T-helper 2 cell treated with Interferon-gamma antibody and Interleukin-4, amounts not matched to agents 5 μg/mL and 100 μg/mL, for 36 hours (primary cell): ENCODE measurements at regions not wholly inside any gene's neighbourhood (a gene's known extent, or its start where the extent isn't known, plus 50 kb on each side); places are given as distances from the start of the nearest gene placed in this dataset.

Source experiments
- DNase-seq: peaks from one replicate; pipeline ENCODE4 v3.0.0; 2021; ENCODE audit warnings: low spot score
- H3K27ac Mint-ChIP-seq: one replicate; pipeline ENCODE4 v1.8.0; 2021; ENCODE audit warnings: mild to moderate bottlenecking, mixed read lengths
- H3K27me3 Mint-ChIP-seq: one replicate; pipeline ENCODE4 v1.8.0; 2021; ENCODE audit warnings: low read depth, mixed read lengths
- H3K36me3 Mint-ChIP-seq: one replicate; pipeline ENCODE4 v1.8.0; 2021; ENCODE audit warnings: low read depth, mixed read lengths
- H3K4me1 Mint-ChIP-seq: one replicate; pipeline ENCODE4 v1.8.0; 2021; ENCODE audit warnings: low read depth, mixed read lengths
- H3K4me3 Mint-ChIP-seq: one replicate; pipeline ENCODE4 v1.8.0; 2022; ENCODE audit warnings: mild to moderate bottlenecking, moderate library complexity, mixed read lengths
- H3K9me3 Mint-ChIP-seq: one replicate; pipeline ENCODE4 v1.8.0; 2021; ENCODE audit warnings: mixed read lengths

DNA sequence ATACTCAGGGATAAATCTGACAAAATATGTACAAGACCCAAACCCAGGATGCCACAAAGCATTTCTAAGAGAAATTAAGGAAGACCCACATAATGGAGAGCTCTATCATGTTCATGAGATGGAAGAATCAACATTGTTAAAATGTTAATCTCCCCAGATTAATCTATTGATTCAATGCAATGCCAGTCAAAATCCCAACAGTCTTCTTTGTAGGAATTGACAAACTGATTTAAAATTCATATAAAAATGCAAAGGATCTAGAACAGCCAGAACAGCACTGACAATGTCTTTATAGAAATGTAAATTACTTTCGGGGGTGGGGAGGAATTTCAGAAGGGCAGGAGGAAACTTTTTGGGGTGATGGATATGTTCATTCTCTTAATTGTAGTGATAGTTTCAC, 281.6 kb upstream of the SEMA6A start:
- H3K27me3 Mint-ChIP-seq = no peaks in the 10 kb centered on the region
- DNase-seq = no peak
- H3K27ac Mint-ChIP-seq = no peak overlapping the region
- H3K36me3 Mint-ChIP-seq = no peaks in the 10 kb centered on the region
- H3K4me1 Mint-ChIP-seq = no peaks in the 10 kb centered on the region
- no peak overlapping the region for H3K4me3 Mint-ChIP-seq
- no peaks in the 10 kb centered on the region for H3K9me3 Mint-ChIP-seq

DNA sequence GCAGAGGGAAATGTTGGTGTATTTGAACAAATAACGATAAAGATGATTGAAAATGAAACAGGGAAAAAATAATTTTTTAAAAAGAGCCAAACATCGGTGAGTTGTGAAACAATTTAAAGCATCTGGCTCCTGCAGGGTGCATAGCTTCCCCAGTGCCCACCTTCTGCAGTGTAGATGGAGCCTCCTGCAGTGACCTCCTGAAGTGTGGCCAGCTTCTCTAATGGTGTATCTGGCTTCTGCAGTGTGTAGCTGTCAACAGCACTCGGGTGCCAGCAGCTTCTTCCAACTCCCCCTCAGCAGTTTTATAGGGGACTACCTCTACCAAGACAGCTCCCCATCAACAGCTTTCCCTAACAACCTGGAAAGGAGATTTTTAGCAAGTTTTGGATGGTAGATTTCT, 279.4 kb upstream of the SEMA6A start:
- no peak for DNase-seq
- Mint-ChIP-seq H3K27ac (no peak overlapping the region), H3K36me3 (no peaks in the 10 kb centered on the region), H3K4me1 (no peaks in the 10 kb centered on the region), H3K9me3 (no peaks in the 10 kb centered on the region), H3K4me3 (no peak overlapping the region), H3K27me3 (no peaks in the 10 kb centered on the region)

DNA sequence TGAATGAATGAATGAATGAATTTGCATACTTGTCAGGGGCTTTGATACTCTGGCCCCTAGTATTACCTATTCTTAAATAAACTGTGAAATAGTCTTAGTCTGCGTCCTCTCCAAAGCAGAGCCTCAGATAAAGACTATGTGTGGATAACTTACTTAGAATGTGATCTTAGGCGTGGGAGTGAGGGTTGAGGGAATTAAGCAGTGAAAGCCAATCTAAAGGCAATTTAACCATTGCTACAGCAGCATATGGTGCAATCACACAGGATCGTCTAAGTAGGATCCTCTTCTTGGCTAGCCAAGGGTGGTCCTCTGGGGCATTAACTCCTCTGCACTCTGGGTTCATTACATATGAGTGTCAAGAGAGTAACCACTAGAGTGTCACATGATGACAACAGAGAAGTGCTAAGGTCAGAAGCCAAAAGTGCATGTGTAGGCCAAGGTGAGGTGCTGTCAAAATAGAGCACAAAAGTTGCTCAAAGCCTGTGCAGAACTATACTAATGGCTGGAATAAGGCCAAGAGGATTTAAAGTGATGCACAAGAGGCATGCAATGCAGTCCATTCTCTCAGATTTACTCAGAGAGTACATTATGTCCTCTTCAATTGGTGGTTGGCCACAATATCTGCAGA, 274.4 kb upstream of the SEMA6A start:
- no peak overlapping the region for H3K4me3 Mint-ChIP-seq
- no peak for DNase-seq
- no peaks in the 10 kb centered on the region for H3K4me1 Mint-ChIP-seq
- H3K27ac Mint-ChIP-seq = no peak overlapping the region
- H3K27me3 Mint-ChIP-seq = no peaks in the 10 kb centered on the region
- no peaks in the 10 kb centered on the region for H3K36me3 Mint-ChIP-seq
- H3K9me3 Mint-ChIP-seq = peaks cover 4% of the 10 kb centered on the region

DNA sequence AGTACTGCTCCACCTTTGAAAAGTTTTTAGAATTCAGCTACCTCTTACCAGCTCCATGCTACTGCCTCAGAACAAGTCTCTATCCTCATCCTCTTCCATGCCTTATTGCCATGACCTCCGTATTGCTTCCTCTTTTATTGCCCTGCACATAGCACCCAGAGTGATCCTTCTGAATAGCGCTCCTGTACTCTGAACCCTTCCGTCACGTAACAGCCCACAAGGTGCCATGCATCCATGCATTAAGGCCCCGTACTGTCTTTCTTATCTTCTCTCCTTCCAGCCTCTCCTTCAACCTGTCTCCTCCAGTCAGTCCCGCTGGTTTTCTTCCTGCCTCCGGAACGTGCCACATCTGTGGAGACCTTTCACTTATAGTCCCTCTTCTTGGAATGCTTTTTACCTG, 273.3 kb upstream of the SEMA6A start:
- Mint-ChIP-seq H3K36me3 (no peaks in the 10 kb centered on the region), H3K4me3 (no peak overlapping the region), H3K27me3 (no peaks in the 10 kb centered on the region), H3K9me3 (peaks cover 4% of the 10 kb centered on the region), H3K27ac (no peak overlapping the region), H3K4me1 (no peaks in the 10 kb centered on the region)
- DNase-seq = no peak

- Mint-ChIP-seq H3K27ac (no peak overlapping the region), H3K27me3 (no peaks in the 10 kb centered on the region), H3K9me3 (peaks cover 4% of the 10 kb centered on the region), H3K4me3 (no peak overlapping the region), H3K4me1 (no peaks in the 10 kb centered on the region), H3K36me3 (no peaks in the 10 kb centered on the region)
- no peak for DNase-seq
Observed at GRCh38 chr5:116844015-116844414, 269.4 kb upstream of the SEMA6A start.

DNA sequence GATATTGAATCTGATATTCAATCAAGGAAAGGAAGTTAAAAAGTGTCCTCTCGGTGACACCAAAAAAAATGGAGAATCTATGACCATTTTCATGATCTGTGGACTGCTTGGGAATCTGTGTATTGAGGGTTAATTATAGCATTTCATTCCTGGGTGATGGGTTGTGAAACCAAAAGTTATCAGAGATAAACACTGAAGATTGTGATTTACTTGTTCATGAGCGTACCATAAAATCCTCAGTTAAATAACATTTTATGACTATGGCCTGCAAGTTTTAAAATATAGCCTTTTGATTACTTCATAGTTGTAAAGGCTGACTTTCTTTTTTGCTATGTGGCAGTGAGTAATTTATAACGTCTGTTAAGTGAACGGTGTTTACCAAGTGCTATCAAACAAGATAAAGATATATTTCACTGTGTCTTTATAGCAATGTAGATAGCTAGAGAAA, 267.9 kb upstream of the SEMA6A start:
- Mint-ChIP-seq H3K4me1 (no peaks in the 10 kb centered on the region), H3K4me3 (no peak overlapping the region), H3K36me3 (no peaks in the 10 kb centered on the region), H3K9me3 (no peaks in the 10 kb centered on the region), H3K27ac (no peak overlapping the region), H3K27me3 (no peaks in the 10 kb centered on the region)
- no peak for DNase-seq

- Mint-ChIP-seq H3K36me3 (no peaks in the 10 kb centered on the region), H3K27me3 (no peaks in the 10 kb centered on the region), H3K27ac (no peak overlapping the region), H3K4me3 (no peak overlapping the region), H3K4me1 (no peaks in the 10 kb centered on the region), H3K9me3 (no peaks in the 10 kb centered on the region)
- no peak for DNase-seq
Observed at GRCh38 chr5:116841734-116842133, 267.1 kb upstream of the SEMA6A start.

DNA sequence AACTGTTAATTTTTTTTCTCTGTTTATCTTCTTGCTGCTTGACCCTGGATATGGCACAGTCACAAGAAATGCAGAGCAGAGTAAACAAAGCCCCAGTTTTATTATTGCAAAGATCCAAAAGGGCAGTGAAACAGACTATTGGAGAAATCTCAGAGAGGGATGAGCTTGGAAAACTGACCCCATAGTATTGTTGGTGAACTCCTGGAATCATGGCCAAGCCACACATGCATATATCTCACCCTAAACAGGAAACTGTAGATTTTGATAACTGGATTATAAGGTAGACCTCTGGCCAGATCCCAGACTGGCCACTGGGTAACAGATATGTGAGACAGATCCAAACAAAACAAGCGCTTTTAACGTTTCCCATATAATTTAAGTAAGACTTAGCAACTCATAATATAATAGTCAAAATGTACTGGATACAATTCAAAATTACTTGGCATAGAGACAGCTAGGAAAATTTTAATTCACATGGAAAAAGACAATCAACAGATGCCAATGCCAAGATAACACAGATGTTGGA, 263.5 kb upstream of the SEMA6A start:
- H3K36me3 Mint-ChIP-seq = no peaks in the 10 kb centered on the region
- no peak overlapping the region for H3K4me3 Mint-ChIP-seq
- H3K4me1 Mint-ChIP-seq = no peaks in the 10 kb centered on the region
- H3K27ac Mint-ChIP-seq = no peak overlapping the region
- no peak for DNase-seq
- no peaks in the 10 kb centered on the region for H3K27me3 Mint-ChIP-seq
- H3K9me3 Mint-ChIP-seq = no peaks in the 10 kb centered on the region

DNA sequence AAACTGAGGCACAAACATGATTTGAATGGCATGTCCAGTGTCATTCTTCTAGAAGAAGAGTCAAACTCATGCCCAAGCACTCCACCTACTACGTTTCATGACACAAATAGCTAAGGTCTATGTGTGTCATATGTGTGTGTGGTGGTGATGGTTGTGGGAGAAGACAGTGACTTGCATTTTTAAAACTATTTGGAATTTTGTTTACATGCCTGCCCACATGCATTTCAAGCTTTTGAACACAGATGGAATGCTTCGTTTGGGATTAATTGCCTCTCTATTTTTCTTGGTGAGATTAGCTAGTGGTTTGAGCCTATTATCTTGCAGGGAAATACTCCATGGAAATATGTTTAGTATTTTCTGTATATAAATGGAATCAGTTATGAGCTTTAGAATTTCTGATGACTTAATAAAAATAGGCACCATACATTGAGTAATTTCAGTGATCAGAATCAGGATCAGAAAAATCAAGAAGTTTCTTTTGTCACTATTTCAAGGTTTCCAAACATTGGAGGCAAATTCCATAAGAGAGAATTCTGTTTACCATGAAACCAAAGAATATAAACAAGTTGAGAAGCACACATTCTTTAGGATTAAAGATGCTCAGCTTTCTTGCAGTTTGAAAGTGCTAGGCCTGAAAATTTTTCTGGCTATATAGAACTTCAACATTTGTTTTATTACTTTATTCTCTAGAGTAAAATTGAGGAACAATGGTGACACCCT, 260.3 kb upstream of the SEMA6A start:
- no peak overlapping the region for H3K27ac Mint-ChIP-seq
- H3K36me3 Mint-ChIP-seq = no peaks in the 10 kb centered on the region
- no peaks in the 10 kb centered on the region for H3K4me1 Mint-ChIP-seq
- no peaks in the 10 kb centered on the region for H3K9me3 Mint-ChIP-seq
- H3K4me3 Mint-ChIP-seq = no peak overlapping the region
- no peak for DNase-seq
- H3K27me3 Mint-ChIP-seq = no peaks in the 10 kb centered on the region

- DNase-seq = no peak
Observed at GRCh38 chr5:116830079-116830478, 255.5 kb upstream of the SEMA6A start.

GRCh38 chr5:116827078-116827477, 252.5 kb upstream of the SEMA6A start:
- no peak overlapping the region for H3K27ac Mint-ChIP-seq
- no peaks in the 10 kb centered on the region for H3K27me3 Mint-ChIP-seq
- no peaks in the 10 kb centered on the region for H3K9me3 Mint-ChIP-seq
- DNase-seq = no peak
- no peak overlapping the region for H3K4me3 Mint-ChIP-seq
- H3K4me1 Mint-ChIP-seq = no peaks in the 10 kb centered on the region
- no peaks in the 10 kb centered on the region for H3K36me3 Mint-ChIP-seq

More at GRCh38 chr5:116830079-116830478, 255.5 kb upstream of the SEMA6A start:
- H3K27ac Mint-ChIP-seq = no peak overlapping the region
- H3K4me1 Mint-ChIP-seq = no peaks in the 10 kb centered on the region
- H3K4me3 Mint-ChIP-seq = no peak overlapping the region
- no peaks in the 10 kb centered on the region for H3K36me3 Mint-ChIP-seq
- no peaks in the 10 kb centered on the region for H3K9me3 Mint-ChIP-seq
- H3K27me3 Mint-ChIP-seq = no peaks in the 10 kb centered on the region

DNA sequence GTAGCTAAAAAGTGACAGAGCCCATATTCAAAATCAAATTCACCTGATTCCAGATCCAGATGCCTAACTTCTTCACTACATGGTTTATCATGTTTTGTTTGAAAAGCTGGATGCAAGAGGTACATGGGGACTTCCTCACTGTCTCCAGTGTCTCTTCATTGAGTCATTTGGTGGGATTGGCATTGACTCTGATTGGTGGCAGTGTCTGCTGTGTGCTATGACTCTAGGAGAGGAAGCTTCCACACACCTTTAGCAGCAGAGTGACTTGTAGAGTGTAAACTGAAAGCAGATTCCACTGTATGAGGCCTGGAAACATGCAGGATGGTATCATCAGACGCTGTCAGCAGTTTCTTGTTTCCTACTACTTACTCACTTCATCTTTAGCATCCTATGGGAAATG, 250.9 kb upstream of the SEMA6A start:
- no peak for DNase-seq
- H3K4me1 Mint-ChIP-seq = no peaks in the 10 kb centered on the region
- H3K9me3 Mint-ChIP-seq = no peaks in the 10 kb centered on the region
- H3K4me3 Mint-ChIP-seq = no peak overlapping the region
- no peak overlapping the region for H3K27ac Mint-ChIP-seq
- no peaks in the 10 kb centered on the region for H3K36me3 Mint-ChIP-seq
- H3K27me3 Mint-ChIP-seq = no peaks in the 10 kb centered on the region

- H3K36me3 Mint-ChIP-seq = no peaks in the 10 kb centered on the region
- H3K4me3 Mint-ChIP-seq = no peak overlapping the region
Observed at GRCh38 chr5:116824751-116825438, 250.3 kb upstream of the SEMA6A start.

GRCh38 chr5:116814626-116815385, 240.2 kb upstream of the SEMA6A start:
- DNase-seq = no peak
- H3K36me3 Mint-ChIP-seq = no peaks in the 10 kb centered on the region
- H3K4me3 Mint-ChIP-seq = no peak overlapping the region
- no peaks in the 10 kb centered on the region for H3K27me3 Mint-ChIP-seq
- no peaks in the 10 kb centered on the region for H3K9me3 Mint-ChIP-seq
- H3K27ac Mint-ChIP-seq = no peak overlapping the region
- no peaks in the 10 kb centered on the region for H3K4me1 Mint-ChIP-seq

More at GRCh38 chr5:116824751-116825438, 250.3 kb upstream of the SEMA6A start:
- Mint-ChIP-seq H3K27me3 (no peaks in the 10 kb centered on the region), H3K9me3 (no peaks in the 10 kb centered on the region), H3K27ac (no peak overlapping the region), H3K4me1 (no peaks in the 10 kb centered on the region)
- no peak for DNase-seq
